NCI-H2171 treated with DMSO at 0.1 percent for 48 hours (cell line): ENCODE measurements at regions not wholly inside any gene's neighbourhood (a gene's known extent, or its start where the extent isn't known, plus 50 kb on each side); places are given as distances from the start of the nearest gene placed in this dataset.
A peak's percentile ranks its signal among the peaks of the same experiment; 100 is the strongest.

Source experiments
- DNase-seq: peaks from one replicate; lab custom pipeline; 2025; lab: John Stamatoyannopoulos, UW

DNA sequence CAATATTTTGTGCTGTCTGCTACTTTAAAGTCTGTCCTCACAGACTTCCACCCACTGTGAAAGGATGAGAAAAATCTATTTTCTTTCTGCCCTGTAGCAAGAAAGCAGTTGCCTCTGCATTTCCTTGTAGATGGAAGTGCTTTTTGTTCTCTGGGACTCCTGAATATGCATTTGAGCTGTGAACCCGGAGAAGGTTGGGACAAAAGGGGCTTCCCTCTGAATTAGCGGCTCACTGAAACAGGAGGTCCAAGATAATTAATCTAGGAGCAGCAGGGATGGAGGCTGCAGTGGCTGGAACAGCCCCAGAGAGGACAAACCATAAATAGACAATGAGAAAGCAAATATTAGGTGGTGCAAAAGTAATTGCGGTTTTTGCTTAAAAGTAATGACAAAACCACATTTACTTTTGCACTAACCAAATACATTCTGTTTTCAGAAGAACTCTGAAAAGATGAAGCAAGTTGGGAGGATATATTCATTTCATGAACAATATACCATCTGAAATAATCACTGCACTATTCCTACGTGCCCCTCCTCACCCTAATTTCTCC is 143.4 kb upstream of the KBTBD8 start:
- DNase-seq, result no peak

DNA sequence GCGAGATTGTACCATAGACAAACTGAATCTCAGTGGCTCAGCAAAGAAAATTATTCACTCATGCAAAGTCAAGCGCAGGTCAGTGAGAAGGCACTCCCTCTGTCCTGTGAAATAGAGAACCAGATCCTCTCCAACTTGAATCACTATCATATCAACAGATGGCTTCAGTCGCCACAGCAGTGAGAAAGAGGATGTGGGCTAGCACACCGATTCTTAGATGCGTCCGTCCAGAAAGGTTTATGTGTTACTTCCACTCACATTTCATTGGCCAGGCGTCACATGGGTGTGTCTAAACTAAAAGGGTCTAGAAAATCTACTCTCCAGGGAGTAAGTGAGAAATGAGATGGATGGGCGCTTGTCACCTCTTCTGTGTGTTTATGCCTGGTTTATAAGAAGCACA is 141.6 kb upstream of the KBTBD8 start:
- no peak for DNase-seq

- no peak for DNase-seq
Observed at GRCh38 chr3:66858656-66859381, 139.3 kb upstream of the KBTBD8 start.

DNA sequence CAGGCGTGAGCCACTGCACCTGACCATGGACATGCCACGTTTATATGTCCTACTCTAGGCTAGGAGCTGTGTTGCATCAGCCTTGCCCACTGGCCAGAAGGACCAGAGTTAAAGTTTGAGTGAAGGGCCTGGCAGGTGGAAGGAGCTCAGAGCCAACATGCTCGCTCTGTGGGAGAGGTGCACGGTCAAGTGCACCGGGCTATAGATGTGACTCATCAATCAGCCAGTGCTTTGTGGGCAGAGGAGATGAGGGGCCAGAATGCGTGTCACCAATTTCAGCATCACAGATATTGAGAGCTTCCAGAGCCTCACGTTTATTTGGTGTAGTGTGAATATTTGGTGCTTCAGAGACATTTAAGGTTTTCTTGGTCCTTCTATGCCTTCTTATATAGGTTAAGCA is 137.3 kb upstream of the KBTBD8 start:
- DNase-seq, result no peak

GRCh38 chr3:66863205-66864111 is 134.6 kb upstream of the KBTBD8 start:
- no peak for DNase-seq

GRCh38 chr3:66884659-66885058 is 113.4 kb upstream of the KBTBD8 start:
- no peak for DNase-seq

DNA sequence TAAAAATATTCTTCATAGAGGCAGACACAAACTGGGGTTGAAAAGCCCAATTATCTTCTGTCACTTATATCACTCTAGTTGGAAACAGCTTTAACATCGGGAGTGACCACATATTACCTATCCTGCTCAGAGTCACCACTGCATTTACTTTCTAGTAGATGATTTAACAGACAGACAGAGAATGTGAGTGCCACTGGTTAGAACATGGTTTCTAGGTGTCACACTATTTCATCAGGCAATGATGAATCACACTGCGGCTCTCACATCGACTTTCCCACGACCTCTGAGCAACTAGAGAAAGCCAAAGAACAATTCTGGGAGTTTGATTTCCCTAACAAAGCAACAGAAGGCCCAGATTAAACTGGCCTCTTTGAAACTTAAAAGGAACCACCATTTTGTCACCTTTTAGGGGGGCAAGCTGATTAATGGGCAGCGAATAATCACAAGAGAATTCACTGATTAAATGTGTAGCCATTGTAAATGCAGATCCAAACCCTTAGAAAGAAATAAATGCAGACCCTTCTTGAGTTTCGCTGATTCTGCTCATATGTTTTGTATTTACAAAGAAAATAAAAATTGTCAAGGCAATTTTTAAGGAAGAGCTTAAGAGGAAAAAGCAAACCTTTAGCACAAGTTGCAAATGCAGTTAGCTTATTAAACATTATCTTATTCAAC is 112.6 kb upstream of the KBTBD8 start:
- no peak for DNase-seq

DNA sequence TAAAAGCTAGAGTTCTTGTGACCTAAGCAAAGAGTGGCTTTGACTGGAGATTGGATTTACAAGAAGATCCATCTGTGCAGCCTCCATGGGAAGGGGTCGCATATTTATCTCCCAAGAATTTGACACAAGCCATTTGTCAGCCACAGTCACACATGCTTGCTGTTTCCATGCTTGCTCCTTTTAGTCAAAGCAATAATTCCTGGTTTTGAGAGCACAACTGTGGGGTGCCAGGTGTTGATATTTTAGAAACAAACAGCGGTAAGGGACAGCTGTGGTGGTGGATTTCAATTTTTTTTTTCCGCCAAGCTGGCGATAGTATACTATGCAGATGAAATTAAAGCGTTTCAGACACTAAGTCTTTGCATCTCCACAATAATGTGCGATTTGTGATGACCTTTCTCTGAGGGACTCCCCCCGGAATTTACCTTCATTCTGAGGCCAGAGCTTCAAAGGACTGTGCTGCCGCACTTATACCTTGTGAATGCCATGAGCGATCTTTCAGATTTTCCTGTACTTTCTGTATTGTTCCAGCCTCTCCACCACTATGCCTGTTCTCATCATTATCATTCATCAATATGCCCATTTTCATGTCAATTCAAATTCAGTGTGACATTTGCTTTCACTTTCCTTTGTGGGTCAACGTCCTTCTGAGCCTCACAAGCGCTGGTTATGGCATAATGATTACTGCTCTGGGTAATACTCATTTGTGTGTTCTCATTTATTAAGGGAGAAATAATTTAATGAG is 108.2 kb upstream of the KBTBD8 start:
- peak; percentile 62 for DNase-seq

GRCh38 chr3:66898155-66898554 is 100.0 kb upstream of the KBTBD8 start:
- DNase-seq, result no peak

DNA sequence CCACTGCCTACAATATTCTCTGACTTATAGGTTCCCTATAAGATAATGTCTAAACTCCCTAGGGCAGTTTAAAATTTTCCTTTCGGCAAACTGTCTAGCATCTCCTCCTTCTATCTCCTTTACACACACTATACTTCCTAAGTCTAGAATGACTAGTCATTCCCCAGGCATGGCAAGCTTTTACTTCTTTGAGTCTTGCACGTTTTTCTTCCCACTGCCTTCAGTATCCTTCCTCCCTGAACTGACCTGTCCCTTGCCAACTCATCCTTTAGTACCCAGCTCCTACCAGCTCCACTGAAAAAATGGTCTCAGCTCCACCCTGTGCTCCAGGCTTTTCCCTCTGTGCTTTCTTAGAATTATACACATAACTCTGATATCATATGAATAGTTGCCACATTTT is 93.8 kb upstream of the KBTBD8 start:
- DNase-seq, result no peak

GRCh38 chr3:66904831-66905493 is 93.1 kb upstream of the KBTBD8 start:
- DNase-seq, result no peak

GRCh38 chr3:66907136-66907535 is 91.0 kb upstream of the KBTBD8 start:
- DNase-seq, result no peak

DNA sequence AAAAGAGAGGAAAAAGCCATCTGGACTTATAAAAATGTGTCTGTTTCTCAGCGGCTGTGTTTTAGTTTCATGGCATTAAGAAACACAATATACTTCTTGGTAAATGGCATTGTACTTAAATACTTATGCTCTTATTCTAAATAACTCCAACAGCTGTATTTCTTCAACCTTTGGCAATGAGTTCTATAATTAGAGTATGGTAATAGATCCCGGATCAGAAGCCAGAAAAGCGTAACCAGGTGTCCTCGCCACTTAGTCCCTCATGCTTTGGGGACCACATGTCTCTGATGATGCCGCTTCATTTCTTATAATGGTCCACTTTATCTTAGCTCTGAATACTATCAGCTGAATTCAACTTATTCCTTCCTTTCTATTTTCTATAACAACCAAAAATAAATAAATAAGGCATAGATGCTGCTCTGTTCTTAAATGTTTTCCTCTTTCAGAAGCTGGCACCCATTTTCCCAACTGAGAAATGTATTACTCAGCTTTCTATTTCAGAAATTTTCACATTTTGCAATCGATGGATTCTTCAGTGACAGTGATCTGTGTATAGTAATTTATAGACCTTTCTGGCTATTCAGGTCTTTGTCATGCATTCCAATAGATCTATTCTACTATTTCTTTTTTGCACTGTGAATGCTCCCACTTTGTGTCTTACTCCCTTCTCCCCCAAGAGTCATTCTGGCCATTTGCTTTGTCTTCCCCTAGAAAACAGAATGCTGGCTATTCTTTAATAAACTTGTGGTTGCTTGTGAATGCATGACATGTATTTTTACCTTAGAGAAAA is 87.6 kb upstream of the KBTBD8 start:
- DNase-seq, result peak; percentile 45

- DNase-seq, result no peak
Observed at GRCh38 chr3:66912306-66912705, 85.8 kb upstream of the KBTBD8 start.

- no peak for DNase-seq
Observed at GRCh38 chr3:66922058-66922457, 76.0 kb upstream of the KBTBD8 start.

DNA sequence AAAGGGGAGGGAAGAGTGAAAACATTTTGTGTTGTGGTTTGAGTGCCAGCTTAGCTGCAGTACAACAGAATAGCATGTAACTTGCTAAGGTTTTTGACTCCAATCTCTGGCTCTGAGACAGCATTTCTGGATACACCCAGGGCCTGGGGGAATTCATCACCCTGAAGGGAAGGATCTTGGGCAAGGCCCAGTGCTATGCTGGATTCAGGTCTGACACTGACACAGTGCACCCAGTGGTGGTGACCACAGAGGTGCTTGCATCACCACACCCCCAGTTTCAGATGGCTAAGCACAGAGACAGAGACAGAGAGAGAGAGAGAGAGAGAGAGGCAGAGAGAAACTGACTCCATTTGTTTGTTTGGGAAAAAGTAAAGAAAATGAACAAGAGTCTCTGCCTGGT is 74.1 kb upstream of the KBTBD8 start:
- no peak for DNase-seq

GRCh38 chr3:66928252-66928651 is 69.9 kb upstream of the KBTBD8 start:
- DNase-seq, result no peak

DNA sequence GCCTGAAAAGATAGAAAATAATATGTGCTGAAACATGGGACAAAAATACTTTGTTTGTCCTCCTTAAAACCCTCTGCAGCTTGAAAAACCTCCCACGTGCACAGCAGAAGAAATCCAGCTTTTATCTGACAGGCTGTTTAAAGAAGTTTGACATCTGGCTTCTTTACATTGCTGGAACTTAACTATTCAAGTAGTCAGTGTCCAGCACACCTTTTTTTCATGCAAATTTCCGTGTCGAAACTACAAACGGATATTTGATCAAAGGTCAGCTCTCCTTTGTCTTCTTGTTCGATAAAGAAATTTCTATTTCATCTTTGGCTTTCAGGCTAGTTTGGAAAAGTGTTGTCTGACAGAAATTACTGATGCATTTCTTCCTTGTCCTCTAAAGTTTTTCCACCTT is 66.8 kb upstream of the KBTBD8 start:
- DNase-seq, result no peak

DNA sequence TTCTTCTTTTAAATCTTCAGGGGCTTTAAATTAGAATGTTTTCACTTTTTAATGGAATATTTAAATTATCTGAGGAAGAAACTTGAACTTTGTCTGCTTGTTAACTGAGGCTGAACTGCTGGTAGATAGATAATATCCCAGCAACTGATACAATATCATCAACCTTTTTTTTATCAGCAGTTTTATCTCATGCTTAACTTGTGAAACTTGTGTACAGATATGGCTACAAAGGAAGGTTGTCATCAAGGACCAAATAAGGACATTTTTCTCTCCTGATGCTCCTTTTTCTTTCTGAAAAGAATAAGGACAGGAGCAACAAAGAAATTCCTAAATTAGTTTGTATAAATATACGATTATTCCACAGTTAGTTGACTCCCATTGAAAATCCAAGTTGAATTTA is 66.4 kb upstream of the KBTBD8 start:
- no peak for DNase-seq

GRCh38 chr3:66933233-66933632 is 64.9 kb upstream of the KBTBD8 start:
- no peak for DNase-seq
